Naive B cell (primary cell): ENCODE measurements at regions not wholly inside any gene's neighbourhood (a gene's known extent, or its start where the extent isn't known, plus 50 kb on each side); places are given as distances from the start of the nearest gene placed in this dataset.

ENCODE experiments used
- ATAC-seq, 2 donors: fragments of 150-1000 bp; cut with Tn5 transposase; 2 replicates each; pipeline ENCODE4 v1.10.0; 2021; ENCODE audit warnings: low read depth in 2 of 2, mild to moderate bottlenecking in 2 of 2, moderate library complexity in 2 of 2
- DNase-seq: peaks from one replicate; pipeline ENCODE4 v3.0.0; 2022
- H3K27ac Mint-ChIP-seq, 6 donors: one replicate each; pipeline ENCODE4 v1.8.0; 2020 to 2022; ENCODE audit warnings: mild to moderate bottlenecking in 6 of 6, mixed read lengths in 6 of 6, moderate library complexity in 5 of 6, inconsistent platforms in 2 of 6
- H3K27me3 Mint-ChIP-seq, 3 donors: one replicate each; pipeline ENCODE4 v1.8.0; 2021 to 2022; ENCODE audit warnings: mixed read lengths in 3 of 3, mild to moderate bottlenecking in 1 of 3
- H3K36me3 Mint-ChIP-seq, 2 donors: one replicate each; pipeline ENCODE4 v1.8.0; 2020 to 2022; ENCODE audit warnings: mixed read lengths in 2 of 2, inconsistent platforms in 1 of 2, mild to moderate bottlenecking in 1 of 2
- H3K4me1 Mint-ChIP-seq, 3 donors: one replicate each; pipeline ENCODE4 v1.8.0; 2020 to 2022; ENCODE audit warnings: mixed read lengths in 3 of 3, inconsistent platforms in 1 of 3, mild to moderate bottlenecking in 1 of 3, moderate library complexity in 1 of 3
- H3K4me3 Mint-ChIP-seq, 8 donors: one replicate each; pipeline ENCODE4 v1.8.0; 2020 to 2022; ENCODE audit warnings: mild to moderate bottlenecking in 8 of 8, mixed read lengths in 8 of 8, moderate library complexity in 8 of 8, inconsistent platforms in 2 of 8
- H3K9me3 Mint-ChIP-seq, 7 donors: one replicate each; pipeline ENCODE4 v1.8.0; 2020 to 2022; ENCODE audit warnings: mixed read lengths in 7 of 7, mild to moderate bottlenecking in 5 of 7, inconsistent platforms in 2 of 7, moderate library complexity in 1 of 7

- Mint-ChIP-seq H3K4me1 (no peaks in the 10 kb centered on the region), H3K36me3 (no peaks in the 10 kb centered on the region), H3K27me3 (peaks cover 0 to 5% (median 0%) of the 10 kb centered on the region in 3 donors), H3K27ac (no peak overlapping the region), H3K4me3 (no peak overlapping the region), H3K9me3 (peaks cover 1 to 8% (median 4%) of the 10 kb centered on the region in 7 donors)
- no peak for ATAC-seq
- no peak for DNase-seq
Observed at GRCh38 chr1:209326076-209326475, 257.4 kb upstream of the CAMK1G start.

GRCh38 chr1:209326831-209327230 is 256.7 kb upstream of the CAMK1G start:
- Mint-ChIP-seq H3K4me3 (no peak overlapping the region), H3K4me1 (no peaks in the 10 kb centered on the region), H3K27me3 (peaks cover 0 to 5% (median 0%) of the 10 kb centered on the region in 3 donors), H3K36me3 (no peaks in the 10 kb centered on the region), H3K27ac (no peak overlapping the region), H3K9me3 (peaks cover 0 to 5% (median 2%) of the 10 kb centered on the region in 7 donors)
- ATAC-seq (no peak), DNase-seq (no peak)

GRCh38 chr1:209328196-209328595 is 255.3 kb upstream of the CAMK1G start:
- no peaks in the 10 kb centered on the region for H3K36me3 Mint-ChIP-seq

GRCh38 chr1:209335178-209335577 is 248.3 kb upstream of the CAMK1G start:
- Mint-ChIP-seq H3K27ac (no peak overlapping the region), H3K9me3 (peaks cover 0 to 2% (median 0%) of the 10 kb centered on the region in 7 donors), H3K4me3 (no peak overlapping the region), H3K27me3 (peaks cover 11 to 21% (median 14%) of the 10 kb centered on the region in 3 donors), H3K4me1 (no peaks in the 10 kb centered on the region), H3K36me3 (no peaks in the 10 kb centered on the region)
- DNase-seq (no peak), ATAC-seq (no peak)

More at GRCh38 chr1:209328196-209328595, 255.3 kb upstream of the CAMK1G start:
- DNase-seq (no peak), ATAC-seq (no peak)
- Mint-ChIP-seq H3K9me3 (peaks cover 0 to 4% (median 2%) of the 10 kb centered on the region in 7 donors), H3K27ac (no peak overlapping the region), H3K4me1 (no peaks in the 10 kb centered on the region), H3K4me3 (no peak overlapping the region), H3K27me3 (peaks cover 6 to 11% (median 9%) of the 10 kb centered on the region in 3 donors)

- ATAC-seq (no peak), DNase-seq (no peak)
- no peaks in the 10 kb centered on the region for H3K4me1 Mint-ChIP-seq
- H3K9me3 Mint-ChIP-seq: peaks cover 0 to 2% (median 0%) of the 10 kb centered on the region in 7 donors
- H3K27me3 Mint-ChIP-seq: peaks cover 0 to 16% (median 9%) of the 10 kb centered on the region in 3 donors
- H3K4me3 Mint-ChIP-seq: no peak overlapping the region
- H3K27ac Mint-ChIP-seq: no peak overlapping the region
- no peaks in the 10 kb centered on the region for H3K36me3 Mint-ChIP-seq
Observed at GRCh38 chr1:209341146-209341545, 242.4 kb upstream of the CAMK1G start.

- Mint-ChIP-seq H3K27me3 (peaks cover 0 to 16% (median 9%) of the 10 kb centered on the region in 3 donors), H3K4me3 (no peak overlapping the region), H3K9me3 (peaks cover 0 to 2% (median 0%) of the 10 kb centered on the region in 7 donors), H3K27ac (no peak overlapping the region), H3K4me1 (no peaks in the 10 kb centered on the region), H3K36me3 (no peaks in the 10 kb centered on the region)
- no peak for DNase-seq
- no peak for ATAC-seq
Observed at GRCh38 chr1:209341673-209342420, 241.7 kb upstream of the CAMK1G start.

- Mint-ChIP-seq H3K27me3 (peaks cover 0 to 16% (median 9%) of the 10 kb centered on the region in 3 donors), H3K4me3 (no peak overlapping the region), H3K9me3 (peaks cover 0 to 2% (median 0%) of the 10 kb centered on the region in 7 donors), H3K27ac (no peak overlapping the region), H3K36me3 (no peaks in the 10 kb centered on the region), H3K4me1 (no peaks in the 10 kb centered on the region)
- ATAC-seq: no peak
- no peak for DNase-seq
Observed at GRCh38 chr1:209342441-209343175, 240.9 kb upstream of the CAMK1G start.

- no peak overlapping the region for H3K4me3 Mint-ChIP-seq
- no peak for DNase-seq
- peaks cover 0 to 2% (median 0%) of the 10 kb centered on the region in 7 donors for H3K9me3 Mint-ChIP-seq
- peaks cover 0 to 16% (median 15%) of the 10 kb centered on the region in 3 donors for H3K27me3 Mint-ChIP-seq
- H3K27ac Mint-ChIP-seq: no peak overlapping the region
- ATAC-seq: no peak
- H3K36me3 Mint-ChIP-seq: no peaks in the 10 kb centered on the region
- no peaks in the 10 kb centered on the region for H3K4me1 Mint-ChIP-seq
Observed at GRCh38 chr1:209343511-209343910, 240.0 kb upstream of the CAMK1G start.

GRCh38 chr1:209344156-209344555 is 239.4 kb upstream of the CAMK1G start:
- Mint-ChIP-seq H3K27ac (no peak overlapping the region), H3K4me3 (no peak overlapping the region), H3K27me3 (peaks cover 0 to 16% (median 15%) of the 10 kb centered on the region in 3 donors), H3K36me3 (no peaks in the 10 kb centered on the region), H3K9me3 (peaks cover 0 to 2% (median 0%) of the 10 kb centered on the region in 7 donors), H3K4me1 (no peaks in the 10 kb centered on the region)
- DNase-seq (no peak), ATAC-seq (no peak)

GRCh38 chr1:209349363-209350308 is 233.9 kb upstream of the CAMK1G start:
- Mint-ChIP-seq H3K4me3 (peak overlapping the region in 1 of 8 donors; percentile 57), H3K36me3 (no peaks in the 10 kb centered on the region), H3K27ac (peak overlapping the region in 1 of 6 donors; percentile 9), H3K9me3 (peaks cover 0 to 2% (median 0%) of the 10 kb centered on the region in 7 donors), H3K27me3 (peaks cover 0 to 6% (median 6%) of the 10 kb centered on the region in 3 donors), H3K4me1 (no peaks in the 10 kb centered on the region)
- DNase-seq: no peak
- no peak for ATAC-seq

- ATAC-seq: no peak
- Mint-ChIP-seq H3K36me3 (no peaks in the 10 kb centered on the region), H3K4me1 (no peaks in the 10 kb centered on the region), H3K4me3 (no peak overlapping the region), H3K27ac (no peak overlapping the region), H3K9me3 (no peaks in the 10 kb centered on the region), H3K27me3 (peaks cover 0 to 6% (median 4%) of the 10 kb centered on the region in 3 donors)
- DNase-seq: no peak
Observed at GRCh38 chr1:209353053-209353452, 230.5 kb upstream of the CAMK1G start.

GRCh38 chr1:209354111-209354839 is 229.2 kb upstream of the CAMK1G start:
- Mint-ChIP-seq H3K9me3 (no peaks in the 10 kb centered on the region), H3K36me3 (no peaks in the 10 kb centered on the region), H3K27ac (no peak overlapping the region), H3K4me3 (peak overlapping the region in 1 of 8 donors; percentile 85), H3K4me1 (no peaks in the 10 kb centered on the region), H3K27me3 (peaks cover 0 to 6% (median 0%) of the 10 kb centered on the region in 3 donors)
- no peak for ATAC-seq
- no peak for DNase-seq
